A673 (cell line): ENCODE measurements at regions not wholly inside any gene's neighbourhood (a gene's known extent, or its start where the extent isn't known, plus 50 kb on each side); places are given as distances from the start of the nearest gene placed in this dataset.

Experiments used
- BruUV-seq: library from RNA; stranded (reverse); fragments of 400-500 nt; replicated peaks from 2 replicates; lab custom pipeline; 2021; lab: Mats Ljungman, UMichigan
- CTCF ChIA-PET: fragments of 300-600 bp; sonication (Branson Sonifier 250); formaldehyde crosslinking; loops from one replicate; lab custom pipeline; 2022; ENCODE audit warnings: antibody characterized with exemption; lab: Charles Lee
- POLR2A ChIA-PET: fragments of 300-600 bp; sonication (Branson Sonifier 250); formaldehyde crosslinking; loops from one replicate; lab custom pipeline; 2022; ENCODE audit warnings: antibody characterized with exemption; ENCODE audit not compliant: low non-redundant PET; lab: Charles Lee
- DNase-seq: peaks from one replicate; pipeline ENCODE4 v3.0.0-alpha.2; 2015; ENCODE audit warnings: low spot score
- H3K27ac ChIP-seq: fragments of 200-600 bp; sonication (generic); 2 replicates; pipeline ENCODE4 v1.5.1; 2016; ENCODE audit warnings: mixed run types, low read depth, mild to moderate bottlenecking, mixed read lengths, antibody characterized with exemption, low read length; ENCODE audit not compliant: poor library complexity, severe bottlenecking
- H3K27me3 ChIP-seq: fragments of 200-600 bp; sonication (generic); replicated peaks from 2 replicates; pipeline ENCODE4 v1.6.1; 2017; ENCODE audit warnings: mixed run types, low read depth, mild to moderate bottlenecking, mixed read lengths, antibody characterized with exemption, low read length; ENCODE audit not compliant: insufficient read depth, poor library complexity
- H3K36me3 ChIP-seq: fragments of 200-600 bp; sonication (generic); 2 replicates; pipeline ENCODE4 v1.6.1; 2016; ENCODE audit warnings: mixed run types, mild to moderate bottlenecking, mixed read lengths, antibody characterized with exemption, low read length; ENCODE audit not compliant: insufficient read depth, poor library complexity, severe bottlenecking
- H3K4me1 ChIP-seq: fragments of 200-600 bp; sonication (generic); 2 replicates; pipeline ENCODE4 v1.6.1; 2017; ENCODE audit warnings: mixed run types, mild to moderate bottlenecking, mixed read lengths, antibody characterized with exemption, low read length; ENCODE audit not compliant: insufficient read depth, poor library complexity, severe bottlenecking
- H3K4me3 ChIP-seq: fragments of 200-600 bp; sonication (generic); 2 replicates; pipeline ENCODE4 v1.5.1; 2016; ENCODE audit warnings: low read depth, mixed run types, mild to moderate bottlenecking, mixed read lengths, low read length; ENCODE audit not compliant: poor library complexity, severe bottlenecking
- H3K9me3 ChIP-seq: fragments of 200-600 bp; sonication (generic); 2 replicates; pipeline ENCODE4 v1.6.1; 2016; ENCODE audit warnings: mixed run types, low read depth, mild to moderate bottlenecking, mixed read lengths, antibody characterized with exemption, low read length; ENCODE audit not compliant: poor library complexity, severe bottlenecking
- CTCF ChIP-seq: fragments of 300-800, 200-600 bp; sonication (generic); conservative IDR thresholded peaks from 2 replicates; pipeline ENCODE4 v1.5.1; 2017; ENCODE audit warnings: low read depth, mild to moderate bottlenecking, antibody characterized with exemption, low read length, moderate library complexity, mixed read lengths
- EZH2 ChIP-seq: fragments of 200-600 bp; sonication (generic); IDR thresholded peaks from 2 replicates; pipeline ENCODE4 v1.6.1; 2017; ENCODE audit warnings: borderline replicate concordance, low read depth, mild to moderate bottlenecking, mixed read lengths, antibody characterized with exemption, low read length; ENCODE audit not compliant: poor library complexity, severe bottlenecking
- intact Hi-C: fragments of 100-400 bp; cut with micrococcal nuclease; formaldehyde crosslinking; loops from one replicate; pipeline ENCODE4 v1.10.0; 2022; ENCODE audit not compliant: unreplicated experiment

DNA sequence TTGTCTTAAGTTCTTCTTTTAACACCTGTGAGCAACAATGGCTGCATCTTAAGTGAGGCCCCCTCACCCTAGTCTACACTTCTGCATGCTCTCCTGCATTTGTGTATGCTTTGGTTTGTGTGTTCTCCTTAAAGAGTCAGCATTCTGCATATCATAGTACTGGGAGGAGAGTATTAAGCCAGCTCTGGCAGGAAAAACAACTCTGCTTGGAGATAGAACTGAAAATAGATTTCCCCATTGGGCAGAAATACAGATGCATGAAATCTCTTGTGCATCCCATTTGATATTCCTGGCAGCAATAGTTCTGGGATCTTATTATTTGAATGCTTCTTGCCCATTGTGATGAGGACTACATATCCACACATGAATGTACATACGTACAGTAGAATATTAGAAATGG is 70.6 kb upstream of the PRICKLE1 start:
- DNase-seq, result no peak
- TF ChIP-seq CTCF, result no peak
- no peak for TF ChIP-seq EZH2
- no peaks in the 10 kb centered on the region for H3K9me3 ChIP-seq
- H3K4me1 ChIP-seq, result no peaks in the 10 kb centered on the region
- H3K4me3 ChIP-seq, result no peak overlapping the region
- no peaks in the 10 kb centered on the region for H3K27me3 ChIP-seq
- ChIA-PET CTCF (no interaction called here), POLR2A (no interaction called here)
- intact Hi-C loops, result no loop called here
- H3K27ac ChIP-seq, result no peak overlapping the region
- H3K36me3 ChIP-seq, result no peaks in the 10 kb centered on the region
- no TSS peak for BruUV-seq

- H3K36me3 ChIP-seq, result no peaks in the 10 kb centered on the region
- intact Hi-C loops, result no loop called here
These were observed 62.5 kb upstream of the PRICKLE1 start for GRCh38 chr12:42652048-42652447.

DNA sequence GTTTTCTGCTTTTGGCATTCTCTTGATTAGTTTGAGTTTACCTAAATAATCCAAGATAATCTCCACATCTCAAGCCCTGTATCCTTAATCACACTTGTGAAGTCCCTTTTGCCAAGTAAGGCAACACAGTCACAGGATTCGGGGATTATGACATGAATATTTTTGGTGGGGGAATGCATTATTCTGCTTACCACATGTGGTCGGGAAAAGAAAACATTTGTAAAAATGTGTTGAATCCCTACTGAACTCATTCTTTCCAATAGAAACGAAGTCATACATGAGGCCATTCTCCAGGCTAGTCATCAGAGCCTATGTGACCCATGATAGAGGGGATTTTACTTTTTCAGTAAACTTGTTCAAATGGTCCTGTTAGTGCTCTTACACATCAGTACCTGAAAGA is 58.5 kb upstream of the PRICKLE1 start:
- intact Hi-C loops, result no loop called here
- CTCF ChIA-PET, result no interaction called here
- no TSS peak for BruUV-seq
- Histone ChIP-seq H3K27me3 (no peaks in the 10 kb centered on the region), H3K36me3 (no peaks in the 10 kb centered on the region), H3K4me1 (no peaks in the 10 kb centered on the region), H3K9me3 (no peaks in the 10 kb centered on the region), H3K27ac (no peak overlapping the region), H3K4me3 (no peak overlapping the region)
- no peak for TF ChIP-seq CTCF
- TF ChIP-seq EZH2, result no peak
- POLR2A ChIA-PET, result no interaction called here
- DNase-seq, result no peak

More at GRCh38 chr12:42652048-42652447, 62.5 kb upstream of the PRICKLE1 start:
- Histone ChIP-seq H3K9me3 (no peaks in the 10 kb centered on the region), H3K4me1 (no peaks in the 10 kb centered on the region), H3K27me3 (no peaks in the 10 kb centered on the region), H3K4me3 (no peak overlapping the region), H3K27ac (no peak overlapping the region)
- no TSS peak for BruUV-seq
- TF ChIP-seq CTCF, result no peak
- TF ChIP-seq EZH2, result no peak
- DNase-seq, result no peak
- CTCF ChIA-PET, result no interaction called here
- POLR2A ChIA-PET, result no interaction called here
